HFFc6 (cell line): ENCODE measurements at regions not wholly inside any gene's neighbourhood (a gene's known extent, or its start where the extent isn't known, plus 50 kb on each side); places are given as distances from the start of the nearest gene placed in this dataset.

Experiments used
- DNase-seq: peaks from one replicate; pipeline ENCODE4 v3.0.0-alpha.2; 2018
- H3K27ac Mint-ChIP-seq: 2 replicates; pipeline ENCODE4 v1.8.0; 2020; ENCODE audit warnings: mild to moderate bottlenecking, mixed read lengths
- H3K27me3 Mint-ChIP-seq: 2 replicates; pipeline ENCODE4 v1.8.0; 2021; ENCODE audit warnings: mild to moderate bottlenecking, moderate library complexity, mixed read lengths; ENCODE audit not compliant: insufficient read depth
- H3K36me3 Mint-ChIP-seq: 2 replicates; pipeline ENCODE4 v1.8.0; 2021; ENCODE audit warnings: low read depth, mixed read lengths
- H3K4me1 Mint-ChIP-seq: 2 replicates; pipeline ENCODE4 v1.8.0; 2020; ENCODE audit warnings: low read depth, mixed read lengths
- H3K4me3 Mint-ChIP-seq: 2 replicates; pipeline ENCODE4 v1.8.0; 2020; ENCODE audit warnings: mild to moderate bottlenecking, moderate library complexity, mixed read lengths
- H3K9me3 Mint-ChIP-seq: 2 replicates; pipeline ENCODE4 v1.8.0; 2020; ENCODE audit warnings: mild to moderate bottlenecking, mixed read lengths
- CTCF ChIP-seq: fragments of 200-600 bp; sonication (generic); IDR thresholded peaks from 2 replicates; pipeline ENCODE4 v1.5.0; 2021; ENCODE audit warnings: antibody characterized with exemption, mild to moderate bottlenecking

GRCh38 chrX:139224953-139225665, 305.4 kb upstream of the F9 start:
- Mint-ChIP-seq H3K36me3 (no peaks in the 10 kb centered on the region), H3K4me1 (no peaks in the 10 kb centered on the region), H3K9me3 (no peaks in the 10 kb centered on the region), H3K27ac (no peak overlapping the region), H3K27me3 (no peaks in the 10 kb centered on the region; the same call in 1 of the 2 replicates), H3K4me3 (no peak overlapping the region)
- no peak for TF ChIP-seq CTCF
- no peak for DNase-seq

DNA sequence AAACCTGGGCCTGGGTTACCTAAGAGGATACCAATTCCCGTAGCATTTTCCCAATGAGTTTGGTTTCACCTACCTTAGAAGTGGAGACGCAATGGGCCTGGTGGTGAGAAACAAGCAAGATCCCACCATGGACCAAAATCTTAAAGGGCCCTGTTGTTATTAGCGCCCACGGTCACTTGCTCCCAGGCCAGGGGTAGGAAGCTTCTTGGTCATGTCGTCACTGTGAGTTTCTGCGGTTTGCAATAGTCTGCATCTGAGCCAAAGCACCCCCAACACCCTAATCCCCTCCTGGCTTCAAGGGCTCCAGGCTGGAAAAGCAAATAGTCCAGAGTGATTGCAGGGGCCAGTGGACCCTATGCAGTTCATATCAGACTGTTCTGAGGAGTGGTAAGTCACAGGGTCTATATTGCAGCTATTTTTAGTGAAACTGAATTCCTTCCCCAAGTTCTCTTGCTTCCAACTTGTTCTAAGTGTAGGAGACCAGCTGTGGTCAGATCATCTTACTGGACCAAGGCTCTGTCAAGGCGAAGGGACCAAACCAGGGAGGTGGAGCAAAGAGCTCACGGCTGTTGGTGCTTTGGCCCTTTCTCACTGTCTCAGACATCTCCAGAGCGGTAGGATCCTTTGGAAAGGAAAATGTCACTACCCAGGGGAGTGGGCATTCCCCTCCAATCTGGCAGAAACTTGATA, 307.9 kb upstream of the F9 start:
- no peaks in the 10 kb centered on the region for H3K9me3 Mint-ChIP-seq
- no peak for DNase-seq
- H3K27me3 Mint-ChIP-seq, result no peaks in the 10 kb centered on the region; the same call in 1 of the 2 replicates
- no peak for TF ChIP-seq CTCF
- no peak overlapping the region for H3K4me3 Mint-ChIP-seq
- no peaks in the 10 kb centered on the region for H3K36me3 Mint-ChIP-seq
- no peaks in the 10 kb centered on the region for H3K4me1 Mint-ChIP-seq
- no peak overlapping the region for H3K27ac Mint-ChIP-seq

DNA sequence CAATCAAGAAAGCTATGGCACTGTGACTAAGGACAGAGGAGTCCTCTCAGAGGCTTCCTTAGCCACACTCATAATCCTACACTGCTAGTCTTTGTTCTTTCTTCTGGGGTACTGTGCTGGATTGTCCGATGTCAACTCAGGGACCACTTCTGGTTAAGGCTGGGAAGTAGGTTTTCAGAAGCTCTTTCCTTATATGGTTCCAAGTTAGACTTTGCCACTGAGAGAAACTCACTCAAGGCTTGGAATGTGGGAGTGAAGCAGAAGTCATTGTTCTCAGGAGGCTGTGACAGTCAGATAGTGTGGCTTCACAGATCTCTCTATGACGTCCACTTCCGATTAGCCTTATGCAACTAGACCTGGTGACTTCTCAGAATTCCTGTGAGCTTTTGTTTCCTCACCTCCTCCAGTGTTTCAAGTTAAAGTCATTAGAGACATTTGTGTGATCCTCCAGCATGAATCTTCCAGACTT, 317.3 kb upstream of the F9 start:
- Mint-ChIP-seq H3K4me3 (no peak overlapping the region), H3K27ac (no peak overlapping the region), H3K9me3 (no peaks in the 10 kb centered on the region), H3K27me3 (peaks cover 3% of the 10 kb centered on the region), H3K4me1 (no peaks in the 10 kb centered on the region), H3K36me3 (no peaks in the 10 kb centered on the region)
- TF ChIP-seq CTCF, result no peak
- no peak for DNase-seq

DNA sequence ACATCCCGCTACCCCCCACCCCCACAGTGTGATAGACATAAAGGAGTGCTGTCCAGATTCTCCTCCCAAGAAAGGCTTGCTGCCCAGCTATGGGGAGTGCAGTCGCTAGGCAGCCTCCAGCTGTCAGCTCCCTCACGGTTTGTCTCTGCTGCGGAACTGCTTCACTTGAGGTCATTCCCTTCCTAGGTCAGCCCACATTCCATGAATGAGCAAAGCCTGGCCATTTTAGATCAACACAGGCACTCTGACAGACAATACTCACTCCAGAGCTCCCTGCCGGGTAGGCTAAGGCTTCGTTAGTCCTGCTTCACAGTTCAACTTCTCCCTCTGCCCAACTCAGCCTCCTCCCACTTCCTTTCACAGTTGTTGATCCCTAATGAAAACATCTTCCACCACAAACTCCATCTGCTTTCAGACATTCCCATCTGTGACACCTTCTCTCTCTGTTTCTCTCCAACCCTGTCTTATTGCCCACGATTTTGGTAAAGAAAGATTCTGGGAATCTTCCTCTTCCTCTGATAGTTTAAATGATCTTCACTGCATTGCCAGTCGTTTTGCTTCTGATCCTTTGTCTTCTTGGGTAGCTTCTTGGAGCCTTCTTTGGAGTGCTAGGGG, 318.9 kb upstream of the F9 start:
- Mint-ChIP-seq H3K27me3 (peaks cover 3% of the 10 kb centered on the region), H3K27ac (no peak overlapping the region), H3K4me3 (no peak overlapping the region), H3K36me3 (no peaks in the 10 kb centered on the region), H3K9me3 (no peaks in the 10 kb centered on the region), H3K4me1 (no peaks in the 10 kb centered on the region)
- no peak for TF ChIP-seq CTCF
- DNase-seq, result no peak

DNA sequence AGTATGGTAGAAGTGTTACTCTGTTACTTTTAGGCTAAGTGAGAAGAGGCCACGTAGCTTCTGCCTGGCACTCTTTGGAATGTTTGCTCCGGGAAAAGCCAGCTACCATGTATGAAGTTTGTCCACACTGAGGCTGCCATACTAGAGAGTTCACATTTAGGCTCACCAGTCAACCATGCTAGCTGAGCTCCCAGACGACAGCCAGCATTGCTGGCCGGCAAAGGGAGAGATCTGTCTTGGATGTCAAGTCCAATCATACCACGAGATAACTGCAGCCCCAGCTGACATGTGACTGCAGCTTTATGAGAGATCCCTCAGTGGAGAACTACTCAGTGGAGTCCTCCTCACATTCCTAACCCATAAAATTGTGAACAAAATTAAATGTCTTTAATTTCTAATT, 321.2 kb upstream of the F9 start:
- TF ChIP-seq CTCF, result no peak
- H3K36me3 Mint-ChIP-seq, result no peaks in the 10 kb centered on the region
- H3K27me3 Mint-ChIP-seq, result peaks cover 5% of the 10 kb centered on the region
- DNase-seq, result no peak
- H3K27ac Mint-ChIP-seq, result no peak overlapping the region
- H3K9me3 Mint-ChIP-seq, result no peaks in the 10 kb centered on the region
- H3K4me1 Mint-ChIP-seq, result no peaks in the 10 kb centered on the region
- H3K4me3 Mint-ChIP-seq, result no peak overlapping the region
